ENCODE measurements at regions not wholly inside any gene's neighbourhood (a gene's known extent, or its start where the extent isn't known, plus 50 kb on each side); places are given as distances from the start of the nearest gene placed in this dataset.
"Not testable (repeated sequence)": the region's sequence is repeated elsewhere in the genome, so short reads cannot be mapped to it uniquely, and the experiment has no call there.

DNA sequence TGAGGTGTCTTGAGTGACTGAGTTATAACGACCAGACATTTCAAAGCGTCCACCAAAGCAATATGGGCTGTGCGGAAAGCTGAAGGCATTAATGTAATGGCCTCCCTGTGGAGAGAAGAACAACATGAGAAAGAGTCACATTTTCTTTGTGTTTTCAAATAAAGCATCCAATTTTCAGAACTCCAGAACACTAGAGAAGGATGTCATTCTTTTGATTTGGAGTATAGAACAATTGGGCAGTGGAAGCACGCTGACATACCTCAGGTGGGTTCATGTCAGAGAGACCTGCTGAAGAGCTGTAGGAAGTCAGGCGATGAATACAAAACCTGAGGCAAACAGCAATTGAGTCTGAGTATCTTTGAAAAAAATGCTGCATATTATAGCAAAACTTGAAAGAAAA is 556.5 kb downstream of the GABRG2 start:
- DNase-seq (ENCODE audit: low spot score) = no peak

DNA sequence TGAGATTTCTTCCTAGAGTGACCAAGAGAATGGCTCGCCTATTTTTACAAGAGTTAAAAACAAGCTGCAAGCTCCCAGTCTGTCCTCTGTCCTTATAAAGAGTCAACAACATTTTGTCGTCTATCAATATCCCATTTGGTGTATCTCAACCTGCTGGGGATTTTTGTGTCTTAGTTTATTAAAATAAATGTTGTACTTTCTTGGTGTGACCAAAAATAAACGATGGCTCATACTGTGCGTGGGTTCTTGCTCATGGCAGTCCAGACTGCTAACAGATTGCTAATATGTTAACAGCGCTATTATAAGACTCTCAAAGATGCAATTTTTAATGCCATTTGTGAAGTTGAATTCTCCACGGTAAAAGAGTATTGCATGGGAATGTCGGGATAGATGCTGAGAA is 569.9 kb downstream of the GABRG2 start:
- no peak for DNase-seq (ENCODE audit: low spot score)

DNA sequence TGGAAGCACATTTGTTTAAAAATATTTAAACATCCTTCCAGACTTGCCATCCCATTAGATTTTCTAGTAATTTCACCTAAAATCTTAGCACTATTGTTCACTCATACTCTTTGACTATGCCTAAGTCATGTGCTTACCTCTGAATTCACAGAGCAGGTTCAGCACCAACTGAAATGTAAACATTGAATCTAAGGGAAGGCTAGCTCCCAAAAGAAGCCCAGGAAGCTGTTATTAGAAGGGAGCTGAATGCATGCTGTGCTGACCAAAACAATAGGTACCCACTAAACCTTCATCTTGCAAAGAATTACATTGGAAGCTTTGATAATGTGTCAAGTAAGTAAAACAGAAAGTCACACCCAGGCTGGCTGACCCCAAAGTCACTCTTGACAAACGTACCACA is 571.3 kb downstream of the GABRG2 start:
- DNase-seq (ENCODE audit: low spot score) = no peak

DNA sequence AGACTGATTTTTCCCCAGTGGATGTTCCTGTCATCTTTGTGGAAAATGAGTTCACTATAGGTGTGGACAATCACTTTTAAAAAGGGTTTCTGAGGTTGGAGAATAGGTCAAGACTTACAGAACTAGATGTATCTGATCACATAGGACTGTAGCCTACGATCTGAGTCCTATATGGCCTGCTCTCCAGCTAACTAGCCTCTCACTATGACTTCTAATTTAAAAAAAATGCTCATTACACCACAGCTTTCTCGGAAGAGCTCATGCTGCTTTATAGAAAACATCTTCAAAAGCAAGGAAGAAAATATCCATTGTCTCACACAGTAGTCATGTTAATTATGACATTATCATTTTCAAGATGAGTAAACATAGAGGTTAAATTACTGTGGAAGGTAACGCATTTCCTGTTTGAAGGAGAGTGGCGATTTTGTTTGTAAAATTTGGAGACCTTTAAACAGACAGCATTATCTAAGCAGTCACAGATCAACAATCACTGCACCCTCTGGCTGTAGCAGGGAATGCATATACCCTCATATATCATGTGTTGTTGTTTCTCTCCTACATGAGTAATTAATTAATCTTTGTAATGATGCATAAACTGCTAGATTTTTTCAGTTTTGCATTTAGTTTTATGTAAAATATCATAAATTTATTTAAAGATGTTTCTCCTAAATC is 573.7 kb downstream of the GABRG2 start:
- no peak for DNase-seq (ENCODE audit: low spot score)

DNA sequence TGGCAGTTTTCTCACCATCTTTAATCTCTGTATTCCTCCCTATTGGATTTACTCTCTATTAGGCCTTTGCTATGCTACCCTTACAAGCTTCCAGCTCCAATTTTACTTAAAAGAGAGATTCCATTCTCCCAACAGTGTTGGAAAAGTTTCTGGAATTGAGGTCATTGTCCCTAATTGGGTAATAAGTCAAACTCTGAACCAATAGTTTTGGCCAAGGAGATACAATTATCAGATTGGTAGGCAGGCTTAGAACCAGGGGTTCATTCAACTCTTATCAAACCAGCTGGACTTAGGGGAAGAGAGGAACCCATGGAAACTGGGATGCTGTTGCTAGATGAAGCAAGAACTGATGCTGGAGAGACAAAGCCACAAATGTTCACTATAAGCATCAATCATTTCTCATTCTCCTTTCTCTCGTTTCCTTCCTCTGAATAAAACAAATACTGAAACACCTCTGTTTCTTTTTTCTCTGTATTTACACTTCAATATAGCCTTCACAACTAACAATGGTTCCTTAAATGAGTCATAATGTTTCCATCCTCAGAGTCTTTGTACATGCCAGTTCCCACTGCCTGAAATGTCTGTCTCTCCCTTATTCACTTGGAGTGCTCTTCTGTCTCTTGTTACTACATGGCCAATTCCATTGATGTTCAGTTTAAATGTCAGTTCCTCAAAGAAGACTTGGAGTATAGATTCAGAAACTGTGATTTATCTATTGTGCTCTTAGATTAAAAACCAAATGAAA is 587.3 kb downstream of the GABRG2 start:
- no peak for DNase-seq (ENCODE audit: low spot score)

DNA sequence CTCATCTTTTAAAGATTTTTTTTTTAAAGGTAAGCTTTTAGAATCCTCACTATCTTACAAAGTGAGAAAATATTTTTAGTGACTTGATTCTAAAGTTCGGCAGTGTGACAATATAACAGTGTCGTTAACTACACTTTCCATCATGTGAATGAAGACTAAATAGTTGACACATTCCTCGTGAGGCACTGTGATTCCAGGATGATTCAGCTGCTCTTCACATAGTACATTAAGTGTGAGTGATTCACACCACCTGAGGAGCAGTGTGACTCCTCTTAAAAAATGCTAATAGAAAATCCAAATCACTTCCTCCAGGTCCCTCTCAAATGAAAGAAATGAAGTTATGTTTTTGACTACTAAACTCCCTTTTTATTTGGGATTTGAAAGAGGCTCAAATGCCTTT is 589.5 kb downstream of the GABRG2 start:
- no peak for DNase-seq (ENCODE audit: low spot score)

DNA sequence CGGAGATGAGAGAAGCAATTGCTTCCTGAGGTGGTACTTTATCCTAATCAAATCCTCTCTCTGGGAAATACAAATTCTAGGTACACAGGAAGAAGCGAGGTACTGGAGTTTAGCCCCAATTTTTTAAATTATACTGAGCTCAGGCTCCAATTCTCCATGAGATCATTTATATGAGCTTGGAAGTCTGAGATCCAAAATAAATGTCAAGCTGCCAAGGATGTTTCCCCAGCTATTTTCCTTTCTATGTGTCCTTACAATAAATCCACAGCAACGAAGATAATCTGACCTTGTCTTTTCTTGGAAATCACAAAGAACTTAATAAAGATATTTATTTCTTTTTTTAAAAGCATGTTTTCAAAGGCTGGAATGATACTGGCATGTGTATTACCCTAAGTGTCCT is 597.3 kb downstream of the GABRG2 start:
- no peak for DNase-seq (ENCODE audit: low spot score)

DNA sequence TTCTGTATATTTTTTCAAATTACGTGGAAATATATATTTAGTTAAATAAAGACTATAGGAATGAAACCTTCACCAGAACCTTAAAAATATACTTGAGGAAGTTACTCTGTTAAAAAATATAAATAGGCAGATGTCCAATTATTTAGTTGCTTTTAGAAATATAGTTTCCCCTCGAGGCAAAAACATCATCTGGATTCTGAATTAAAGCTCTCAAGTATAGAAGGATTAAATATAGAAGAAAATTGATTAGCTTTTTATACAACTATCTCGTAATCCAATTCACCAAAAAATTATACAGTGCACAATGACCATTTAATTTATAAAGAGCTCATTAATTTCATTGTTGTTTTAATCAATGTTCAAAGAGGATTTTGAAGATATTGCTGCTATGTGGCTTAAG is 601.4 kb downstream of the GABRG2 start:
- no peak for DNase-seq (ENCODE audit: low spot score)

DNA sequence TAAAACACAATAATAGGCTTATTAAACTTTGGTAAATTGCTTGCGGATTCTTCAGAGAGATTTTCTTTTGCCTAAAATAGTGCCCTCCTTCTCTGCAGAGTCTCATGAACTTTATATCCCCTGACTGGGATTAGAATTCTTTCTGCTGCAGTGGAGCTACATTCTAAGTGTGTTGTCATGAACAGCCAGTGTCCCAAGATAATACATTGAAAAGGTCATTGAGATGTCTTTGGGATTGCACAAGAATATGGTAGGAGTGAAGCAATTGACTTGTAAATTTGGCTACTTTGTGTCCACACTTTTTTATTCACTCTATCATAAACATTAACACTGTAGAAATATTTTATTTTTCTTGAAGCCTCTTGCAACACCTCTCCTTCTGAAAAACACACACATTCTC is 604.5 kb downstream of the GABRG2 start:
- DNase-seq (ENCODE audit: low spot score) = no peak

DNA sequence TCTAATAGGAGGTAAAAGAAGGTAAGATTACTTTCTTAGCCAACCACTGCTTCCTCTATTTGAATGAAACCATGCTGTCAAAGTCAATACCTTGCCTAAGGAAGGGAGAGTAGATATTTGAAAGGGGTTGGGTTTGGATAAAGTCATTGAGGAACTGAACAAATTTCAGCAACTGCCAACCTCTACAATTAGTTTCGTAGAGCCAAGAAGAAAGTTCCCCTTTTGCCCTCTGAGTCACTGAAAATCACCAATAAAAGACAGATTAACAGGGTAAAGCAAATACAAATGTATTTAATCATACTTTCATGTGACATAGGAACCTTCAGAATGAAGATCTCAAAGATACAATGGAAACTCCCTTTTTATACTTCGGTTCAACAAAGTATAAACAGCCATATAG is 615.7 kb downstream of the GABRG2 start:
- no peak for DNase-seq (ENCODE audit: low spot score)

DNA sequence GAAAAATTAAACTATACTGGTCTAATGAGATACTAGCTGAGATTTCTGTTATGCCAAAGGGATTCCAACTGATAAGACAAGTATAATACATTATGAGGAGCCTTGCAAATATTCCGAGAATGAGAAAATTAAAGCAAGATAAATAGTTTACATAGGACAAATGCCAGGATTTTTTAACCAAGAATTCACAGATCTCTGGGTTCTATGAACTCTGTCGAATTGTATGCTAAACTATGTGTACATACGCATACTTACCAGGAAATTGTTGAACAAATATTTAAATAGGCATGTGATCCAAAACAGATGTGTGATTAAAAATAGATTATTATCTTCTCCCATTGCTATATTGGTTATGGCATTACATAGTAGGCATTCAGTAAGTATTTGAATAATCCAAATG is 616.6 kb downstream of the GABRG2 start:
- DNase-seq (ENCODE audit: low spot score) = no peak

DNA sequence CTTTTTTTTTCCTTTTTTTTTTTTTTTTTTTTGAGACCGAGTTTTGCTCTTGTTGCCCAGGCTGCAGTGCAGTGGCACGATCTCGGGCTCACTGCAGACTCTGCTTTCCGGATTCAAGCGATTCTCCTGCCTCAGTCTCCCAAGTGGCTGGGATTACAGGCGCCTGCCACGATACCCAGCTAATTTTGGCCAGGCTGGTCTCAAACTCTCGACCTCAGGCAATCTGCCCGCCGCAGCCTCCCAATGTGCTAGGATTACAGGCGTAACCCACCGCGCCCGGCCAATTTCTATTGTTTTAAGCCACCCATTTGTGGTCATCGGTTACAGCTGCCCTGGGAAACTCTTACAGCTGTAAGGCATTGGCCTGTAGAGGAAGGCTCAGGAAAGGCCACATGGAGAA is 617.7 kb downstream of the GABRG2 start:
- DNase-seq (ENCODE audit: low spot score) = no peak

DNA sequence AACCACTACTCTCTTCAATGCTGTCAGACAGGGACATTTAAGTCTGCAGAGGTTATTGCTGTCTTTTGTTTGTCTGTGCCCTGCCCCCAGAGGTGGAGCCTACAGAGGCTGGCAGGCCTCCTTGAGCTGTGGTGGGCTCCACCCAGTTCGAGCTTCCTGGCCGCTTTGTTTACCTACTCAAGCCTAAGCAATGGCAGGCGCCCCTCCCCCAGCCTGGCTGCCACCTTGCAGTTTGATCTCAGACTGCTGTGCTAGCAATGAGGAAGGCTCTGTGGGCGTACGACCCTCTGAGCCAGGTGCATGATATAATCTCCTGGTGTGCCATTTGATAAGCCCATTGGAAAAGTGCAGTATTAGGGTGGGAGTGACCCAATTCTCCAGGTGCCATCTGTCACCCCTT is 628.7 kb downstream of the GABRG2 start:
- DNase-seq (ENCODE audit: low spot score) = not testable (repeated sequence)

DNA sequence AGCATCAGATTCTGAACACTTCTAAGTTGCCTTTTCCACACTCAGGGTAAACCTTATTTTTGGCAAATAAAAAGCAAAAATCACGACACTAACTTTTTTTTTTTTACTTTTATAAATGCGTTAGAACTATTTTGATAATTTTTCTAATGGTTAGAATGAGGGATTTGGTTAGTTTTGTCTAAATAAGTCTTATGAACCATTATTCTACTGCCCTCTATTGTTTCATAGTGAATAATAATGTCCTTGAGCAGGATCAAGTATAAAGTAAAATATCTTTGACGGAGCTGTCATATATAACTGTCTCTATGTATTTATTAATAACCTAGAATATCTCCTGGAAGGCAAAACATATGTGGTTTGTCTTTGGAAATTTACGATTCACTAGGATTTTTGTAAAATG is 631.8 kb downstream of the GABRG2 start:
- no peak for DNase-seq (ENCODE audit: low spot score)

DNA sequence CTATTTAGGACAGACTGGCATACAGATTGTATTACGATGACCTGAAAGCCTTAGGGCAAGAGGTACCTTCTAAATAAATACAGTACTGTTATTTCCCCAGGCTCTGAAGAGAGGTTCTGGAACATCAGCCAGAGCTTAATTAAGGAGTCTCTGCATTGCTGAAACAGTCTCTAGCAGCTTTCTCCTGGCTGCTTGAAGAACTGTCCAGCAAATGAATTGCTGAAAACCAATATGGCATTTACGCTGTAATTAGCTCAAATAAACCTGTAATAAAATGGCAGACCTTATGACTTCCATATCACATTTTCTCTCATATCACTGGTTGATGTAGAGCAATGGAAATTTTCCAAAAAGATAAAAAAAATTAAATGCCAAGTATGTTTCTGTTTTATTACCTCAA is 636.3 kb downstream of the GABRG2 start:
- DNase-seq (ENCODE audit: low spot score) = no peak

DNA sequence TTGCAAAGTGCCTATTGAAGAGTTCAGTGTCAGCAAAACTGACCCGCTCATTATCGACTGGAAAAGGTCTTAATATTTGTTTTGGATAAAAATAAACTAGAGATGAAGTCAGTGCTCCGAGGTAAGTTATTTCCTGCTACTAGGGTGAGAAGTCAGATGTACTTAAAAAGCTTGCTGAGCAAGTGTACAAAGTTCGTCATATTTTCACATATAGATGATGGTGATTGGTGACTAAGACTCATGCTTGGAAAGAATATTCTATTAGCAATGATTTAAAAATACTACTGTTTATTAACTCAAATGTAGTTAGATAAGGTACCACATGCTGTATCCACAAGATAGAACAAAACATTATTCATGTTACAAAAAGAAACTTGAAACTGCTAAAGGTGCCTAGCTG is 643.7 kb downstream of the GABRG2 start:
- DNase-seq (ENCODE audit: low spot score) = no peak

DNA sequence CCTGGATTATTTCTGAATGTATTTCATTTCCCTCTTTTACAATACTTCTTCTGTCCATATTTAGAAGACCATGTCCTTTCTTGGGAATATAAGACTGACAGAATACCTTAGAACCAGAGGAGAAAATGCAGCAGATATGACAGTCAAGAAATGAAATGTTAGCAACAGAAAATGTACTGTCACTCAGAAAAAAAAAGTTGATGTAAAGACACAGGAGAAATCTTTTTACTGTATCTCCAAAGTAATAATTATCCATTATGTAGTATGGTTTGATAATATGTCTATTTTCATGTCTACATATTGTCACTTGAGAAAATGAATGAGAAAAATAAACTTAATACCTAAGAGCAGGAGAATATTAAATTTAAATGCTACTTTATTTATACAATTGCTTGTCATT is 652.1 kb downstream of the GABRG2 start:
- no peak for DNase-seq (ENCODE audit: low spot score)

DNA sequence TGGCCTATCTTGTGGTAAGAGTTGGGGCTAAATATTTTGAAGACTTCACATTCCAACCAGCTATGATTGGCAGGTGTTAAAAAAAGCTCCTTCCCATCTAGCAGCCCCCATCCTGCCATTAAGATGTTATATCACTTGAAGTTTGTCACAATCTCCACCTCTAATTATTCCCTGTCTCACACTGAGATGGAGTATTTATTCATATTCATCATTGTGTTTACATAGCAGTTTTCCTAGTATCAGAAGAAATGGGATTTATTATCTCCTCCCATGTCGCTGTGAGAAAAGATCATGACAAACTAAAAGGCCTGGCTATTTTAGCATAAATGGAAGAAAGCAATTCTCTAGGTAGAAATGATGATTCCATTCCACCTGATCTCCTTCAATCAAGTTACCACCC is 653.6 kb downstream of the GABRG2 start:
- no peak for DNase-seq (ENCODE audit: low spot score)

DNA sequence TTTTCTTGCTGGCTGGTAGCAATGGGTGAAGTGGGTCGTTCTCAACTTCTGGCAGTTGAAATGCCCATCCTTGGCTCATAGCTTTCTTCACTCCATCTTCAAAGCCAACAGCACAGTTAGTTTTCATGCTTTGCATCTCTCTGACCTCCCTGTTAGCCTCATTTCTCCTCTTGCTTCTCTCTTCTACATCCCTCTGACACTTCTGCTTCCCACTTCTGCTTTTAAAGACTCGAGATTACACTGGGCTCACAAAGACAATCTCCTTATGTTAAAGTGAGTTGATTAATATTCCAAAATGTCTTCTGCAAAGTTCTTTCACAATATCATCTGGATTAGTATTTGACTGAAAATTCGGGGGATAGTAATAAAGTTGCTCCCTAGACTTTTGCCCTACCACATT is 684.8 kb upstream of the CCNG1 start:
- DNase-seq (ENCODE audit: low spot score) = no peak

DNA sequence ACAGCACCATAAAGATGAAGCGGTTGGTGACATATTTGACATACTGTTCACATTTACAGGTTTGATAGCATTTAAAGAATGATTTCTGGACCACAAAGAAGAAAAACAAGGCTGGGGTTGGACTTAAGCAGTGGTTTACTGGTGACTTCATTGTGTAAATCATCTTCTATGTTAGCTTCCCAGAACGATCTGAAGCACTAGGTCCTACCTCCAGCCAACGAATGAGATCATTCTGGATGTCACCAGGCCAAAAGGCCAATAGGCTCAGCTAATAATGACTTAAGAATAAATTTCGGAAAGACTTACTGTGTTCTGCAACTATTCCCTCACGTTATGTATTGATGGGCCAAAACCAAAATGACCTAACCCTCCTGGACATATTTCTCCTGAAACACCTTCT is 675.3 kb upstream of the CCNG1 start:
- no peak for DNase-seq (ENCODE audit: low spot score)

DNA sequence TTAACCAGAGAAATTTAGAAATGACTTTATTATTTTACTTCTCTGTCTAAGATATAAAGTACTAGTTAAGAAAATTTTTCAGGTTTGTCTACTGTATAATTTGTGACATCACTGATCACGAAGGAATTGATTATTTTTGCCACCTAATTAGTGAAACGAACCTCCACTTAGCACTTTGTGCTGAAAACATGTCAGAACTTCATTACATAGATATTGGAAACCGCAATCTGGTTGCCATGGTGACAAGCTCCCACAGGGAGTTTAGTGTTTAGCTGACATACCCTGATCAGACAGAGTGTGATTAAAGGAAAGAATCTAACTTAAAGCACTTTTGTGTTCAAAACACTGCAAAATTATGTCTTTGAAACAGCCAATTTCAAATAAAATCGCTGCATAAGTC is 668.4 kb upstream of the CCNG1 start:
- no peak for DNase-seq (ENCODE audit: low spot score)

DNA sequence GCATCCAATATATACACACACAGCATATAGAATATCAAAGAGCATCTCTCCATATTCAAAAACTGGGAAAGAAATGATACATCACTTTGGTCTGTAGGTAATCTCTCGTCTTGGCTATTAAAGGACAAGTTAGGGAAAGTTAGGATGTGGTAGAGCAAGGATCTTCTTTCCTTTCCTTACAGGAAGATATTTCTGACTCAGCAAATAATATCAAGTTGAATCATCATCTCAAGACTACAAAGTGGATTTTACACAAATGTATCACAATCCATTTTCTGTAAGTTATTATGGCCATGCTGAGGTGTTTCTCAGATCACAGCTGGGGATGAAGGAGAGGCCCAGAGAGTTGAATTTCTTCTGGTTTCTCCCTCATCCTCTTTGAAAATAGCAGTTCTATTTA is 651.7 kb upstream of the CCNG1 start:
- no peak for DNase-seq (ENCODE audit: low spot score)

DNA sequence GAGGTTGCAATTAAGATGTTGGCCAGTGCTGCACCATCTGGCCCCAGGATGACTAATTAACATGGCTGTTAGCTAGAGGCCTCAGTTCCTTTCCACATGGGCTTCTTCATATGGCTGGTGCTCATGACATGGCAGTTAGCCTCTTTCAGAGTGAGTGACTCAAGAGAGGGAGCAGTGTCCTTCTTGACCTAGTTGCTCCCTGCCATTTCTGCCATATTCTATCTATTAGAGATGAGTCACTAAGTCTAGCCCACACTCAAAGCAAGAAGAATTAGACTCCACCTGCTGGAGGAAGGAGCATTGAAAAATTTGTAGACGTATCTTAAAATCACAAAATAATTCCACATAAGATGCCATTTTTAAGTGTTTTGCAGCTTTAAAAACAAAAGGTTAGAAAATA is 651.2 kb upstream of the CCNG1 start:
- no peak for DNase-seq (ENCODE audit: low spot score)

DNA sequence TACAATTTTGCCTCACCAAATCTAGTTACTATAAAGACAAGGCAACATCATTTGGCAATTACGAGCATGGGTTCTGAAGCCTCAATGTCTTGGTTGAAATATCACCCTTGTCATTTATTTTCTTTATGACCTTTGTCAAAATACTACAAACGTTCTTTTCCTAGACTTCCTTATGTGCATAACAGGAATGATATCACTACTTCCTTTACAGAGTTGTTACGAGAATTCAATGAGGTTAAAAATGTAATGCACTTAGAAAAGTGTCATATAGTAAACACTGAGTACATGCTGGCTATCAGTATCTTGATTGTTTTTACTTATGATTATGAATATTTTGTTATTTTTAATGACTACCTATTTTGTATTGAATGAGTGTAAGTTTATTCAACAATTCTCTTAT is 640.9 kb upstream of the CCNG1 start:
- DNase-seq (ENCODE audit: low spot score) = no peak
